DMS53 (cell line): ENCODE measurements at regions not wholly inside any gene's neighbourhood (a gene's known extent, or its start where the extent isn't known, plus 50 kb on each side); places are given as distances from the start of the nearest gene placed in this dataset.
"Not testable (repeated sequence)": the region's sequence is repeated elsewhere in the genome, so short reads cannot be mapped to it uniquely, and the experiment has no call there.

Experiments
- DNase-seq: peaks from one replicate; lab custom pipeline; 2025; lab: John Stamatoyannopoulos, UW

- no peak for DNase-seq
Measured at GRCh38 chr10:3959370-3960325, 174.6 kb upstream of the KLF6 start.

DNA sequence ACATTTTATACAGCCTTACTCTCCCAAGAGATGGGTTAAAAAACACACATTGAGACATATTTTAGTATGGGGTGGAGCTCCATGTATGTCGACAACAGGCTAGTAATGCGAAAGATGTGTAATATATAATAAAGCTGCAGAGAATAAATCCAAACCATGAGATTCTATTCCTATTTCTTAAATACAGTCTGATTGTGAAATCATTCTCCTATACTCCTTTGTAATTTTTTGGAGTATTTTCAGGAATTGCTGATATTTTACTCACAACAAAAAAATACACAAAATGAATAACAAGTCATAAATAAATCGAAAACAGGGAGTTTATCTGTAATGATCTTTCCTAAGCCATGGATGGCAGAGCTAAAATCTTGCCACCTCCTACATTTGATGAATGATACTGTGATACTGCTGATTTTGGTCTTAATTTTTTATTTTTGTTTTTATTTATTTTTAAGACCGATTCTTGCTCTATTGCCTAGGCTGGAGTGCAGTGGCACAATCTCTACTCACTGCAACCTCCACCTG, 173.5 kb upstream of the KLF6 start:
- DNase-seq: no peak

- DNase-seq: peak; percentile 99
Measured at GRCh38 chr10:3955955-3956617, 171.1 kb upstream of the KLF6 start.

- peak; percentile 88 for DNase-seq
Measured at GRCh38 chr10:3955493-3955892, 170.5 kb upstream of the KLF6 start.

- peak; percentile 28 for DNase-seq
Measured at GRCh38 chr10:3954615-3955014, 169.6 kb upstream of the KLF6 start.

- DNase-seq: not testable (repeated sequence)
Measured at GRCh38 chr10:3954007-3954406, 169.0 kb upstream of the KLF6 start.

DNA sequence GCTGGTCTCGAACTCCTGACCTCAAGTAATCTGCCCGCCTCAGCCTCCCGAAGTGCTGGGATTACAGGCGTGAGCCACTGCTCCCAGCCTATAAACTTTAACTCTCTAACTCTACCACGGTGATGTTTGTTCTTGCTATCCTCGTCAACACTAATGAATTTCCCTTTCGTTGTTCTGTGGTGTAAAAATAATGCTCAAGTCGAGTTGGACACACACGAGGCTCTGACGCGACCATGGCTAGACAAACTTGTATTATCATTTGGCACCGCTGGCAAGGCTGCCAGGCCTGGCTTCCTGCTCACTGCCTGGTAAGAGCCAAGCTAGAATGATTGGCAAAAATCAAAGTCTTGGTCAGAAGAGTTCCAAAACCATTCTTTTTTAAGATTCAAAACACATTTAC, 167.0 kb upstream of the KLF6 start:
- DNase-seq: no peak

- DNase-seq: no peak
Measured at GRCh38 chr10:3950676-3951275, 165.8 kb upstream of the KLF6 start.

- no peak for DNase-seq
Measured at GRCh38 chr10:3949711-3950110, 164.7 kb upstream of the KLF6 start.

- peak; percentile 95 for DNase-seq
Measured at GRCh38 chr10:3948843-3949242, 163.8 kb upstream of the KLF6 start.

GRCh38 chr10:3946234-3947229, 161.5 kb upstream of the KLF6 start:
- DNase-seq: peak; percentile 26

- no peak for DNase-seq
Measured at GRCh38 chr10:3945026-3945425, 160.0 kb upstream of the KLF6 start.

- no peak for DNase-seq
Measured at GRCh38 chr10:3944591-3944990, 159.6 kb upstream of the KLF6 start.

DNA sequence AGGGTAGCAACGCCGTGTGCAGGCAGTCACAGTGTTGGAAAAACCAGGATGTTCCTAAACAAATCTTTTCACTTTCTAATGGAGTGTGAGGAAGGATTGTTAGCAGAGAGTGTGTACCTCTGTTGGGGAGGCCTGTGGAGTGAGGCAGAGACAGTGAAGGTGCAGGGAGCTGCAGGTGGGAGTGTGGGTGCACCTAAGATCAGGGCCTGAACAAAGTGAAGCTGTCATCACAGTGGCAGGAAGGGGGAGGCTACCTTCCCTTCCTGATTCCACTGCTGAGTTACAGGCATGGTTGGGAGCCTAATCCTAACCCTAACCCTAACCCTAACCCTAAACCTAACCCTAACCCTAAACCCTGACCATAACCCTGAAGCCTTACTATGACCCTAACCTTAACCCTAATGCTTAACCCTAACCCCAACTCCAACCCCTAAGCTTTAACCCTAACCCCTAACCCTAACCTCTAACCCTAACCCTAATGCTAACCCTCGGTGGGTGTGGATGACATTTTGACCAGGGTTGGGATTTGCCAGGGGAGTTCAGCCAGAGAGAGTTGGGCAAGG, 158.8 kb upstream of the KLF6 start:
- no peak for DNase-seq

DNA sequence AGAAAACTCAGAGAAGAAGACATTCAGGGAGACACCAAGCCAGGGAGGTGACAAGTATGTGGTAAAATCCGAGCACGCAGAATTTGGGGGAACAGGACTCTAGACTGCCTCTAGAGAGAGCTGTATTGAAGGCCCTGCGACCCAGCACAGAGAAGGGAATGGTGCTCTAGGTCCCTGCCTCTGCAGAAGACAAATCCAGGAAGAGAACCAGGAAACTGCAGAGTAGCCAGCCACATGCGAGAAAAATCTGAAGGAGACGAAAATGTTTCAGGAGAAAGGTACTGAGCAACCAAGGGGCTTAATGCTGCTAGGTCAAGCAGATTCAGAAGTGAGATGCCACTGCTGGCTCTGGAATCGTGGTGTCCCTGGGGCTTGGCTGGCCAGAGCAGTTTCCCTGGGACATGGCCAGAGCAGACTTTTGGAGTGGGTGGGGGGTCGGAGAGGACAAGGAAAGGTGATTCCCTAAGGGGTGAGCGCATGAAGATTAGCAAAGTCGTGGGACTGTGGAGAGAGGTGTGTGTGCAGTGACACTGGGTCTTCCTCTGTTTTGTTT, 158.0 kb upstream of the KLF6 start:
- DNase-seq: no peak

- DNase-seq: no peak
Measured at GRCh38 chr10:3941676-3942075, 156.7 kb upstream of the KLF6 start.

DNA sequence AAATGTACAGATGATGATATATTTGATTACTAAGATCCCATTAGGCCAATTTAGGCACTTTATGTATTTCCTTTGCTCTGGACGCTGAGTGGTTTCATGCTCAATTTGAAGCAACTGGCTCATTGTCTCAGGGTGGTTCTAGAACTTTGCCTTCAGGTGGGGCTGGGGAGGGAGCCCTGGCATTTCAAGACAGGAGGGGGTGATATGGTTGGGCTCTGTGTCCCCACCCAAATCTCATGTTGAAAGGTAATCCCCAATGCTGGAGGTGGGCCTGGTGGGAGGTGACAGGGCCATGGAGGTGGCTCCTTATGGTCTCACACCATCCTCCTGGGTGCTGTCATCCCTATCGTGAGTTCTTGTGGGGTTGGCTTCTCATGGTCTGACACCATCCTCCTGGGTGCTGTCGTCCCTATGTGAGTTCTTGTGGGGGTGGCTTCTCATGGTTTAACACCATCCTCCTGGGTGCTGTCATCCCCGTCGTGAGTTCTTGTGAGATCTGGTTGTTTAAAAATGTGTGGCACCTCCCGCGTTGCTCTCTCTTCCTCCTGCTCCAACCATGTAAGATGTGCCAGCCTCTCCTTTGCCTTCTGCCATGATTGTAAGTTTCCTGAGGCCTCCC, 151.5 kb upstream of the KLF6 start:
- peak; percentile 47 for DNase-seq

- DNase-seq: peak; percentile 87
Measured at GRCh38 chr10:3935933-3936359, 150.9 kb upstream of the KLF6 start.

- DNase-seq: no peak
Measured at GRCh38 chr10:3935141-3935540, 150.1 kb upstream of the KLF6 start.

DNA sequence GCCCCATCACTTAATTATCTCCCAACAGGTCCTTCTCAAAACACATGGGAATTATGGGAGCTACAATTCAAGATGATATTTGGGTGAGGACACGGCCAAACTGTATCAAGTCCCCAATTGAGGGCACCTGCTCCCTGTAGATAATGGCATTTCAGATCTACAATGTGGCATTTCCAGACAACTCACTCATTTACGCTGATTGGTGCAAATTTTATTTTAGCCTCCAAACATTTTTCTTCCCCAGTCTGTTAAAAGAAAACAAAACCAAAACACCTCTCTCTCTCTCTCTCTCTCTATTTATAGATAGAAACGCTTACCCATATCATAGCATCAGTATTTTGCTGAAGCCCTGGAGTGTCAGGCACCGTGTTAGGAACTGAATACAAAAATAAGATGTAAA, 148.7 kb upstream of the KLF6 start:
- no peak for DNase-seq
